Upper lobe of left lung (tissue), 6 donors: ENCODE measurements at regions not wholly inside any gene's neighbourhood (a gene's known extent, or its start where the extent isn't known, plus 50 kb on each side); places are given as distances from the start of the nearest gene placed in this dataset.

Experiments
- ATAC-seq, 2 donors: fragments of 200-7000 bp; cut with Tn5 transposase; one replicate each; pipeline ENCODE4 v1.9.1; 2022; ENCODE audit warnings: mild to moderate bottlenecking in 2 of 2, moderate library complexity in 2 of 2; ENCODE audit not compliant: low FRiP score in 2 of 2
- DNase-seq, 2 donors: peaks; one replicate each; pipeline ENCODE4 v3.0.0-alpha.2; 2019 to 2020
- H3K27ac ChIP-seq, 4 donors: fragments of 200-600 bp; sonication (generic); one replicate each; pipeline ENCODE4 v1.5.1; 2016 to 2019
- H3K27me3 ChIP-seq, 4 donors: fragments of 200-600 bp; sonication (generic); one replicate each; pipeline ENCODE4 v1.5.1; 2017 to 2019
- H3K36me3 ChIP-seq, 4 donors: fragments of 200-600 bp; sonication (generic); one replicate each; pipeline ENCODE4 v1.5.1; 2016 to 2019
- H3K4me1 ChIP-seq, 4 donors: fragments of 200-600 bp; sonication (generic); one replicate each; pipeline ENCODE4 v1.5.1; 2018 to 2019
- H3K4me3 ChIP-seq, 4 donors: fragments of 200-600 bp; sonication (generic); one replicate each; pipeline ENCODE4 v1.5.1; 2017 to 2019; ENCODE audit warnings: mild to moderate bottlenecking in 2 of 4, moderate library complexity in 1 of 4
- H3K9me3 ChIP-seq, 4 donors: fragments of 200-600 bp; sonication (generic); one replicate each; pipeline ENCODE4 v1.5.1; 2018 to 2019
- EP300 ChIP-seq, 4 donors: sonication (generic); formaldehyde crosslinking; IDR thresholded peaks; one replicate each; pipeline ENCODE4 v1.5.1; 2017; ENCODE audit warnings: antibody characterized with exemption in 4 of 4, control low read depth in 2 of 4
- POLR2A ChIP-seq, 4 donors: fragments of 450-650 bp; IDR thresholded peaks; one replicate each; pipeline ENCODE4 v1.5.1; 2016 to 2017; ENCODE audit warnings: antibody characterized with exemption in 4 of 4, mild to moderate bottlenecking in 2 of 4
- POLR2AphosphoS5 ChIP-seq, 2 donors: sonication (generic); formaldehyde crosslinking; IDR thresholded peaks; one replicate each; pipeline ENCODE4 v1.5.1; 2017; ENCODE audit warnings: antibody characterized with exemption in 2 of 2
- WGBS, 2 donors: methylation state at CpG; one replicate each; pipeline ENCODE4 v1.1.5; 2017 to 2018; 5-methylcytosine and 5-hydroxymethylcytosine counted together
- TF ChIP-seq, protein P1 (sequence below), 6 experiments: fragments of 450-650 bp in 4 of 6; fragments of 200-600 bp in 2 of 6; sonication (generic) in 2 of 6; IDR thresholded peaks; one replicate each; pipeline ENCODE4 v1.5.1; 2016 to 2019; ENCODE audit warnings: antibody characterized with exemption in 6 of 6
- donor health status: DM: no; HTN: no; CAD: no; lungs with moderate emphysema.
- donor health status: DM: no; HTN: yes; CAD: no; lungs with severe emphysema.

GRCh38 chr1:22365331-22366295, 86.0 kb upstream of the ZBTB40 start:
- Histone ChIP-seq H3K9me3 (no peaks in the 10 kb centered on the region), H3K27ac (no peak overlapping the region), H3K4me1 (no peaks in the 10 kb centered on the region), H3K4me3 (no peak overlapping the region), H3K36me3 (no peaks in the 10 kb centered on the region), H3K27me3 (no peaks in the 10 kb centered on the region)
- TF ChIP-seq EP300 (IDR thresholded peaks at IDR 0.05) (no peak), POLR2AphosphoS5 (IDR thresholded peaks at IDR 0.05) (no peak), POLR2A (IDR thresholded peaks at IDR 0.05) (no peak)
- TF ChIP-seq, protein P1, sequence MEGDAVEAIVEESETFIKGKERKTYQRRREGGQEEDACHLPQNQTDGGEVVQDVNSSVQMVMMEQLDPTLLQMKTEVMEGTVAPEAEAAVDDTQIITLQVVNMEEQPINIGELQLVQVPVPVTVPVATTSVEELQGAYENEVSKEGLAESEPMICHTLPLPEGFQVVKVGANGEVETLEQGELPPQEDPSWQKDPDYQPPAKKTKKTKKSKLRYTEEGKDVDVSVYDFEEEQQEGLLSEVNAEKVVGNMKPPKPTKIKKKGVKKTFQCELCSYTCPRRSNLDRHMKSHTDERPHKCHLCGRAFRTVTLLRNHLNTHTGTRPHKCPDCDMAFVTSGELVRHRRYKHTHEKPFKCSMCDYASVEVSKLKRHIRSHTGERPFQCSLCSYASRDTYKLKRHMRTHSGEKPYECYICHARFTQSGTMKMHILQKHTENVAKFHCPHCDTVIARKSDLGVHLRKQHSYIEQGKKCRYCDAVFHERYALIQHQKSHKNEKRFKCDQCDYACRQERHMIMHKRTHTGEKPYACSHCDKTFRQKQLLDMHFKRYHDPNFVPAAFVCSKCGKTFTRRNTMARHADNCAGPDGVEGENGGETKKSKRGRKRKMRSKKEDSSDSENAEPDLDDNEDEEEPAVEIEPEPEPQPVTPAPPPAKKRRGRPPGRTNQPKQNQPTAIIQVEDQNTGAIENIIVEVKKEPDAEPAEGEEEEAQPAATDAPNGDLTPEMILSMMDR (IDR thresholded peaks at IDR 0.05) = no peak
- DNase-seq = no peak
- WGBS, 2 donors = 83% methylated on average over 19 of the region's 19 CpGs
- no peak for ATAC-seq

- H3K4me1 ChIP-seq = no peaks in the 10 kb centered on the region
- DNase-seq (no peak), ATAC-seq (no peak)
- no peak overlapping the region for H3K4me3 ChIP-seq
- no peak overlapping the region for H3K27ac ChIP-seq
- H3K9me3 ChIP-seq = no peaks in the 10 kb centered on the region
- WGBS, 2 donors = 78 to 94% methylated on average over 6 of the region's 6 CpGs
- no peaks in the 10 kb centered on the region for H3K27me3 ChIP-seq
- no peaks in the 10 kb centered on the region for H3K36me3 ChIP-seq
- TF ChIP-seq EP300 (IDR thresholded peaks at IDR 0.05) = no peak
- TF ChIP-seq POLR2A (IDR thresholded peaks at IDR 0.05) = no peak
- no peak for TF ChIP-seq POLR2AphosphoS5 (IDR thresholded peaks at IDR 0.05)
- TF ChIP-seq, protein P1 (IDR thresholded peaks at IDR 0.05) = no peak
These were observed 85.3 kb upstream of the ZBTB40 start for GRCh38 chr1:22366346-22366745.

DNA sequence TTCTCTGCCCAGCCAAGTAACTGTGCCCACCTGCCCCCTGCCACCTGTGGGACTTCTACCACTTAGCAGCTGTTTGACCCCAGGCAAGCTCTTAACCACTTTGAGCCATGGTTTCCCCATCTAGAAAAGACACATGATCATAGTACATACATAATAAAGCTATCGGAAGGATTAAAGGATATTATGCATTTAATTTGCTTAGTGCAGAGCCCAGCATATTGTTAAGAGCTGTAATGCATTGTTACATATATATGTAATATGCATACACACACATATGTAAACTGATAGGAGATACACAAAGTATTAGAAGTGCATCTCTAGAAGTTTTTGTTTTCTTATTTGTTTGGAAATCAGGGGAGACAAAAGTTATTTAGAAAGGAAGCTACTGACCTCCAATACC, 83.5 kb upstream of the ZBTB40 start:
- 85 to 94% methylated on average over 1 of the region's 1 CpG for WGBS, 2 donors
- Histone ChIP-seq H3K36me3 (no peaks in the 10 kb centered on the region), H3K4me1 (no peaks in the 10 kb centered on the region), H3K4me3 (no peak overlapping the region), H3K27ac (no peak overlapping the region), H3K9me3 (peaks cover 0 to 4% (median 2%) of the 10 kb centered on the region in 4 donors), H3K27me3 (no peaks in the 10 kb centered on the region)
- DNase-seq = no peak
- no peak for ATAC-seq
- TF ChIP-seq EP300 (IDR thresholded peaks at IDR 0.05) (no peak), POLR2AphosphoS5 (IDR thresholded peaks at IDR 0.05) (no peak), POLR2A (IDR thresholded peaks at IDR 0.05) (no peak)
- TF ChIP-seq, protein P1 (IDR thresholded peaks at IDR 0.05) = no peak

GRCh38 chr1:22369294-22370189, 82.1 kb upstream of the ZBTB40 start:
- H3K27me3 ChIP-seq = no peaks in the 10 kb centered on the region
- no peak overlapping the region for H3K27ac ChIP-seq
- TF ChIP-seq, protein P1 (IDR thresholded peaks at IDR 0.05) = no peak
- TF ChIP-seq EP300 (IDR thresholded peaks at IDR 0.05) = no peak
- no peak for TF ChIP-seq POLR2A (IDR thresholded peaks at IDR 0.05)
- TF ChIP-seq POLR2AphosphoS5 (IDR thresholded peaks at IDR 0.05) = no peak
- WGBS, 2 donors = 77 to 84% methylated on average over 11 of the region's 11 CpGs
- H3K4me1 ChIP-seq = no peaks in the 10 kb centered on the region
- DNase-seq (no peak), ATAC-seq (no peak)
- no peak overlapping the region for H3K4me3 ChIP-seq
- H3K36me3 ChIP-seq = no peaks in the 10 kb centered on the region
- H3K9me3 ChIP-seq = peaks cover 0 to 10% (median 7%) of the 10 kb centered on the region in 4 donors
